ENCODE measurements at regions not wholly inside any gene's neighbourhood (a gene's known extent, or its start where the extent isn't known, plus 50 kb on each side); places are given as distances from the start of the nearest gene placed in this dataset.

DNA sequence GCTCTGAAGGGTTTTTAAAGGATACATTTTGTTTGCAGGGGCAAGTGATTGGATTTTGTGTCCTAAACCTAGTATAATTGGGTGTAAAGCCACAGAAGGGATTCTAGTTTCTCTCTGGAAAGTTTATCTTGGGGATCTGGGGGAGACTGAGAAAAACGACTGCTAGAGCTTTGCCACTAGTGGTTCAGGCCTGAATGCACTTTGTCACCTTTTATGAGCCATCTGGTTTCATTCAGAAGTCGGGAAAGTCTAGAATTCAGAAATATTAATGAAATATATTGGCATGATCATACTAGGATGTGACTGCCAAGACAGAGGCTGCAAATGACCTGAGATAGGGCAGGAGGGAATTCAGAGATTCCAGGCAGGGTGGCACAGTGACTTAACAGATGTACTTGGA lies 111.5 kb upstream of the KCNK2 start:
- DNase-seq, result no peak
- intact Hi-C loops (cut with DNase I; ENCODE audit: low total_unique reads), result no loop called here
- no peaks in the 10 kb centered on the region for H3K27me3 ChIP-seq
- no peak overlapping the region for H3K4me3 ChIP-seq
- H3K27ac ChIP-seq, result no peak overlapping the region
- H3K9me3 ChIP-seq, result no peaks in the 10 kb centered on the region
- H3K36me3 ChIP-seq, result no peaks in the 10 kb centered on the region
- no peaks in the 10 kb centered on the region for H3K4me1 ChIP-seq
- WGBS, 5 donors, result 42 to 65% (median 50%) methylated on average over 2 of the region's 2 CpGs
- no peak for TF ChIP-seq POLR2A (IDR thresholded peaks at IDR 0.05)
- TF ChIP-seq, protein P1, sequence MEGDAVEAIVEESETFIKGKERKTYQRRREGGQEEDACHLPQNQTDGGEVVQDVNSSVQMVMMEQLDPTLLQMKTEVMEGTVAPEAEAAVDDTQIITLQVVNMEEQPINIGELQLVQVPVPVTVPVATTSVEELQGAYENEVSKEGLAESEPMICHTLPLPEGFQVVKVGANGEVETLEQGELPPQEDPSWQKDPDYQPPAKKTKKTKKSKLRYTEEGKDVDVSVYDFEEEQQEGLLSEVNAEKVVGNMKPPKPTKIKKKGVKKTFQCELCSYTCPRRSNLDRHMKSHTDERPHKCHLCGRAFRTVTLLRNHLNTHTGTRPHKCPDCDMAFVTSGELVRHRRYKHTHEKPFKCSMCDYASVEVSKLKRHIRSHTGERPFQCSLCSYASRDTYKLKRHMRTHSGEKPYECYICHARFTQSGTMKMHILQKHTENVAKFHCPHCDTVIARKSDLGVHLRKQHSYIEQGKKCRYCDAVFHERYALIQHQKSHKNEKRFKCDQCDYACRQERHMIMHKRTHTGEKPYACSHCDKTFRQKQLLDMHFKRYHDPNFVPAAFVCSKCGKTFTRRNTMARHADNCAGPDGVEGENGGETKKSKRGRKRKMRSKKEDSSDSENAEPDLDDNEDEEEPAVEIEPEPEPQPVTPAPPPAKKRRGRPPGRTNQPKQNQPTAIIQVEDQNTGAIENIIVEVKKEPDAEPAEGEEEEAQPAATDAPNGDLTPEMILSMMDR (IDR thresholded peaks at IDR 0.05), result no peak
- no peak for TF ChIP-seq EP300 (IDR thresholded peaks at IDR 0.05)
- no peak for TF ChIP-seq POLR2AphosphoS5 (IDR thresholded peaks at IDR 0.05)

DNA sequence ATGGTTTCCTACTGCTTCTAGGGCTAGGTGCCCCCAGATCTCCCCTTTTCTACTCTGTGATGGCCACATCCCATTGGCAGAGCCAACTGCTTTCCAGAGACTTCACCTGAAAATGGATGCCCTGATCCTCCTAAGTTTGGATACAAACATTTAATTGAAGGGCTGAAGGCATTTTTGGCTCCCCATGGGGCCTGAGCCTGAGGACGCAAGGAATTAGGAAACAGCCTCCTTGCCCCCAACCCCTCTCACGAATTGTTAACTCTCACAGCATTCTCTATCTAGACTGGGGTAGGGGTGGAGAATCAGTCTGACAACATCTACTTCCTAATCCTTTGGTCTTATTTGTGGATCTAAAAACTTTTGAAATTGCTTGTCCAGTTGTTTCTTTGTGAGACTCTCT lies 108.5 kb upstream of the KCNK2 start:
- intact Hi-C loops (cut with DNase I; ENCODE audit: low total_unique reads), result no loop called here
- 82 to 95% (median 83%) methylated on average over 2 of the region's 2 CpGs for WGBS, 5 donors
- Histone ChIP-seq H3K4me3 (no peak overlapping the region), H3K27me3 (no peaks in the 10 kb centered on the region), H3K27ac (no peak overlapping the region), H3K9me3 (no peaks in the 10 kb centered on the region), H3K4me1 (no peaks in the 10 kb centered on the region), H3K36me3 (no peaks in the 10 kb centered on the region)
- no peak for DNase-seq
- TF ChIP-seq, protein P1 (IDR thresholded peaks at IDR 0.05), result no peak
- TF ChIP-seq EP300 (IDR thresholded peaks at IDR 0.05) (no peak), POLR2AphosphoS5 (IDR thresholded peaks at IDR 0.05) (no peak), POLR2A (IDR thresholded peaks at IDR 0.05) (no peak)

DNA sequence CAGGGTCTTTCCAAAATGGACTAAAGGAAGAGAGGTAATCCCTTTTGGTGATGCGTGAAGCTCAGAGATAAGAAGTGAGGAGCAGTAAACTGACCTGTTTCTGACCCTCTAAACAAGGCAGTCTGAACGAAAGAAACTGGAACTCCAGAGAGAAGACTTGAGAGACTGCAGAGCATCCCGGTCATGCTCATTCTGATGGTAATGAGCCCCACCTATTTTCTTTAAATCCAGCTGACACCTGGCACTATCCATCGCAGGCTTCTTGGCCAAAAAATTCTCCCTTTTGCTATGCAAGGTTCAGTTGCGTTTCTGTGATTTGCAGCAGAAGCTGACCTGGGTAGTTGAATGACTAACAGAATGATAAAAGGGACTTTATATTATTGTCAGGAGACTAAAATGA lies 105.9 kb upstream of the KCNK2 start:
- Histone ChIP-seq H3K9me3 (no peaks in the 10 kb centered on the region), H3K27ac (no peak overlapping the region), H3K4me1 (no peaks in the 10 kb centered on the region), H3K27me3 (no peaks in the 10 kb centered on the region), H3K4me3 (no peak overlapping the region), H3K36me3 (no peaks in the 10 kb centered on the region)
- intact Hi-C loops (cut with DNase I; ENCODE audit: low total_unique reads), result no loop called here
- 36 to 62% (median 58%) methylated on average over 5 of the region's 5 CpGs for WGBS, 5 donors
- no peak for DNase-seq
- TF ChIP-seq POLR2AphosphoS5 (IDR thresholded peaks at IDR 0.05), result no peak
- no peak for TF ChIP-seq POLR2A (IDR thresholded peaks at IDR 0.05)
- TF ChIP-seq, protein P1 (IDR thresholded peaks at IDR 0.05), result no peak
- TF ChIP-seq EP300 (IDR thresholded peaks at IDR 0.05), result no peak

DNA sequence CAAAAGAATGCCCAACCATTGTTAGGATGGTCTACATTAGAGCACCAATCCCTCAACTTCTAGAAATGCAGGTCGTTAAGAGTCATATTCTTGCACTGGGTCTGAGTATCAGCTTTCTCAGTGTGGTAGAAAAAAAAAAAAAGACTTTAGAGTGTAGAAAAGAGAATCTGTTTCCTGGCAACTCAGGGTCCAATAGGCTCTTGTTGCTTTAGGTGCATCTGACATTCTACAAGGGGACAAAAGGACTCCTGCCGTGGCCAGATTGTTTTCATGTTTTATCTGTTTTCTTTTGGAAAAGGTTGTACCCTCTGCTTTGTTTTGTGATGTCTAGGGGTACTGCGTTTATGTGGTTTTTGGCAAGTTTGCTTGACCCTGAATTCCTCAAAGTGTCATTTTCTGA lies 105.4 kb upstream of the KCNK2 start:
- Histone ChIP-seq H3K9me3 (no peaks in the 10 kb centered on the region), H3K4me1 (no peaks in the 10 kb centered on the region), H3K27ac (no peak overlapping the region), H3K4me3 (no peak overlapping the region), H3K36me3 (no peaks in the 10 kb centered on the region), H3K27me3 (no peaks in the 10 kb centered on the region)
- 43 to 53% (median 46%) methylated on average over 3 of the region's 3 CpGs for WGBS, 5 donors
- intact Hi-C loops (cut with DNase I; ENCODE audit: low total_unique reads), result no loop called here
- TF ChIP-seq EP300 (IDR thresholded peaks at IDR 0.05), result no peak
- no peak for TF ChIP-seq POLR2A (IDR thresholded peaks at IDR 0.05)
- TF ChIP-seq POLR2AphosphoS5 (IDR thresholded peaks at IDR 0.05), result no peak
- TF ChIP-seq, protein P1 (IDR thresholded peaks at IDR 0.05), result no peak
- no peak for DNase-seq
